ENCODE measurements at regions not wholly inside any gene's neighbourhood (a gene's known extent, or its start where the extent isn't known, plus 50 kb on each side); places are given as distances from the start of the nearest gene placed in this dataset.

DNA sequence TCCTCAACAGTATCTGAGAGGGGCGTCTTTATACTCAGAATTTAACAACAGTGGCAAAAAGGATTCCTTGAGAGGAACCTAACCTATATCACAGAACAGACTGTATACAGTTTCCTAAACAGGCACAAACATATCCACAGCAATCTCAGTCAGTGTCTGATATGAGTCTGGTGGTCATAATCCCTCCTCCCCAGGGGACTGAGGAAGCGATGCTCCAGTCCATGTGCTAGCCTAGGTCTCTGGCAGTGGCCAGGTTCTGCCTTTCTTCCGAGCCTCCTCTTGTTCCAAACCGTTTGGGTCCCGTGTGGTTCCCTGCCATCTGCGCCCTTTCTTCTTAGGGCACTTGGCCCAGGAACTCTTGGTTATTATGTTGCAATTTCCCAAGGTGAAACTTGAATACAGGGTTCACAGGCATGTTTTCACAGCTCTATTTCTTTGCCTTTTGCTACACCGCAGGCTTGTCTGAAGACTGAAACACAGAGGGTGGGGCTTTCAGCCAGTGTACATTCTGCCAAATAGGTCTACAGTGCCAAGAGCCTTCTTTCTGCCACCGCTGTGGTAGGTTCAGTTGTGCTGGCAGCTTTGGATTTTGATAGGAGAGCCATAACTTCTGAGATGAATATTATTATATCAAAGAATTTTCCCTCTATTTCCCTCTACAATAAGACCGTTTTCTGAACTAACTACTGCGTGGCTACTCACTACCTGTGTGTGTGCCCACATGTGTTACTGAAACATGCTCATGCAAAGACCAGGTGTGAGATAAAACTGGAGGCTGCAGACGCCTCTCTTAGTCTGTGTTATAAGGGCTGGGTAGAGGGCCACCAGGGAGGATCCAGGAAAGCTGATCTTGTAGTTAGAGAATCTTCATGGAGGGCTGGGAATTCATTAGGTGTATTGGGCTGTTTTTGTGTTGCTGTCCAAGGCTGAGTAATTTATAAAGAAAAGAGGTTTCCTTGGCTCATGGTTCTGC, 75.0 kb upstream of the HAAO start:
- TF ChIP-seq POLR2AphosphoS5 (IDR thresholded peaks at IDR 0.05; ENCODE audit: low read depth) (no peak), CREB1 (CRISPR knock-in tag; IDR thresholded peaks at IDR 0.05; ENCODE audit: low read depth) (no peak), EZH2phosphoT487 (IDR thresholded peaks at IDR 0.05; ENCODE audit: unreplicated experiment) (no peak), EZH2 (IDR thresholded peaks at IDR 0.05; ENCODE audit: low read depth, unreplicated experiment) (no peak), ZNF114 (CRISPR knock-in tag; IDR thresholded peaks at IDR 0.05) (no peak), JUNB (IDR thresholded peaks at IDR 0.05; ENCODE audit: unreplicated experiment) (no peak)
- TF ChIP-seq, protein P1, sequence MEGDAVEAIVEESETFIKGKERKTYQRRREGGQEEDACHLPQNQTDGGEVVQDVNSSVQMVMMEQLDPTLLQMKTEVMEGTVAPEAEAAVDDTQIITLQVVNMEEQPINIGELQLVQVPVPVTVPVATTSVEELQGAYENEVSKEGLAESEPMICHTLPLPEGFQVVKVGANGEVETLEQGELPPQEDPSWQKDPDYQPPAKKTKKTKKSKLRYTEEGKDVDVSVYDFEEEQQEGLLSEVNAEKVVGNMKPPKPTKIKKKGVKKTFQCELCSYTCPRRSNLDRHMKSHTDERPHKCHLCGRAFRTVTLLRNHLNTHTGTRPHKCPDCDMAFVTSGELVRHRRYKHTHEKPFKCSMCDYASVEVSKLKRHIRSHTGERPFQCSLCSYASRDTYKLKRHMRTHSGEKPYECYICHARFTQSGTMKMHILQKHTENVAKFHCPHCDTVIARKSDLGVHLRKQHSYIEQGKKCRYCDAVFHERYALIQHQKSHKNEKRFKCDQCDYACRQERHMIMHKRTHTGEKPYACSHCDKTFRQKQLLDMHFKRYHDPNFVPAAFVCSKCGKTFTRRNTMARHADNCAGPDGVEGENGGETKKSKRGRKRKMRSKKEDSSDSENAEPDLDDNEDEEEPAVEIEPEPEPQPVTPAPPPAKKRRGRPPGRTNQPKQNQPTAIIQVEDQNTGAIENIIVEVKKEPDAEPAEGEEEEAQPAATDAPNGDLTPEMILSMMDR (conservative IDR thresholded peaks at IDR 0.05; ENCODE audit: low read depth in 2 of 2), result no peak
- TF ChIP-seq, protein P2, sequence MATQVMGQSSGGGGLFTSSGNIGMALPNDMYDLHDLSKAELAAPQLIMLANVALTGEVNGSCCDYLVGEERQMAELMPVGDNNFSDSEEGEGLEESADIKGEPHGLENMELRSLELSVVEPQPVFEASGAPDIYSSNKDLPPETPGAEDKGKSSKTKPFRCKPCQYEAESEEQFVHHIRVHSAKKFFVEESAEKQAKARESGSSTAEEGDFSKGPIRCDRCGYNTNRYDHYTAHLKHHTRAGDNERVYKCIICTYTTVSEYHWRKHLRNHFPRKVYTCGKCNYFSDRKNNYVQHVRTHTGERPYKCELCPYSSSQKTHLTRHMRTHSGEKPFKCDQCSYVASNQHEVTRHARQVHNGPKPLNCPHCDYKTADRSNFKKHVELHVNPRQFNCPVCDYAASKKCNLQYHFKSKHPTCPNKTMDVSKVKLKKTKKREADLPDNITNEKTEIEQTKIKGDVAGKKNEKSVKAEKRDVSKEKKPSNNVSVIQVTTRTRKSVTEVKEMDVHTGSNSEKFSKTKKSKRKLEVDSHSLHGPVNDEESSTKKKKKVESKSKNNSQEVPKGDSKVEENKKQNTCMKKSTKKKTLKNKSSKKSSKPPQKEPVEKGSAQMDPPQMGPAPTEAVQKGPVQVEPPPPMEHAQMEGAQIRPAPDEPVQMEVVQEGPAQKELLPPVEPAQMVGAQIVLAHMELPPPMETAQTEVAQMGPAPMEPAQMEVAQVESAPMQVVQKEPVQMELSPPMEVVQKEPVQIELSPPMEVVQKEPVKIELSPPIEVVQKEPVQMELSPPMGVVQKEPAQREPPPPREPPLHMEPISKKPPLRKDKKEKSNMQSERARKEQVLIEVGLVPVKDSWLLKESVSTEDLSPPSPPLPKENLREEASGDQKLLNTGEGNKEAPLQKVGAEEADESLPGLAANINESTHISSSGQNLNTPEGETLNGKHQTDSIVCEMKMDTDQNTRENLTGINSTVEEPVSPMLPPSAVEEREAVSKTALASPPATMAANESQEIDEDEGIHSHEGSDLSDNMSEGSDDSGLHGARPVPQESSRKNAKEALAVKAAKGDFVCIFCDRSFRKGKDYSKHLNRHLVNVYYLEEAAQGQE (IDR thresholded peaks at IDR 0.05; ENCODE audit: unreplicated experiment), result no peak
- TF ChIP-seq, protein P3, sequence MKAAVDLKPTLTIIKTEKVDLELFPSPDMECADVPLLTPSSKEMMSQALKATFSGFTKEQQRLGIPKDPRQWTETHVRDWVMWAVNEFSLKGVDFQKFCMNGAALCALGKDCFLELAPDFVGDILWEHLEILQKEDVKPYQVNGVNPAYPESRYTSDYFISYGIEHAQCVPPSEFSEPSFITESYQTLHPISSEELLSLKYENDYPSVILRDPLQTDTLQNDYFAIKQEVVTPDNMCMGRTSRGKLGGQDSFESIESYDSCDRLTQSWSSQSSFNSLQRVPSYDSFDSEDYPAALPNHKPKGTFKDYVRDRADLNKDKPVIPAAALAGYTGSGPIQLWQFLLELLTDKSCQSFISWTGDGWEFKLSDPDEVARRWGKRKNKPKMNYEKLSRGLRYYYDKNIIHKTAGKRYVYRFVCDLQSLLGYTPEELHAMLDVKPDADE (IDR thresholded peaks at IDR 0.05), result no peak

Measured in GM23338 (cell line).